GM18867 (cell line): ENCODE measurements at regions not wholly inside any gene's neighbourhood (a gene's known extent, or its start where the extent isn't known, plus 50 kb on each side); places are given as distances from the start of the nearest gene placed in this dataset.
"Not testable (repeated sequence)": the region's sequence is repeated elsewhere in the genome, so short reads cannot be mapped to it uniquely, and the experiment has no call there.

Source experiments
- ATAC-seq: cut with Tn5 transposase; IDR thresholded peaks from one replicate; pipeline ENCODE4 v1.9.1; 2021; ENCODE audit warnings: mild to moderate bottlenecking, moderate library complexity; ENCODE audit not compliant: unreplicated experiment

- ATAC-seq = no peak
These were observed 72.7 kb upstream of the NALF2 start for GRCh38 chrX:69431420-69431819.

GRCh38 chrX:69430785-69431184, 73.3 kb upstream of the NALF2 start:
- no peak for ATAC-seq

GRCh38 chrX:69429339-69430015, 74.6 kb upstream of the NALF2 start:
- ATAC-seq = no peak

GRCh38 chrX:69428216-69428615, 75.9 kb upstream of the NALF2 start:
- ATAC-seq = no peak

- no peak for ATAC-seq
These were observed 79.2 kb upstream of the NALF2 start for GRCh38 chrX:69424910-69425309.

GRCh38 chrX:69424161-69424560, 80.0 kb upstream of the NALF2 start:
- no peak for ATAC-seq

GRCh38 chrX:69422208-69422607, 81.9 kb upstream of the NALF2 start:
- not testable (repeated sequence) for ATAC-seq

- no peak for ATAC-seq
These were observed 88.4 kb upstream of the NALF2 start for GRCh38 chrX:69415698-69416097.

GRCh38 chrX:69412661-69413060, 91.5 kb upstream of the NALF2 start:
- no peak for ATAC-seq

GRCh38 chrX:69398881-69399280, 105.2 kb upstream of the NALF2 start:
- no peak for ATAC-seq

GRCh38 chrX:69396916-69397315, 107.2 kb upstream of the NALF2 start:
- ATAC-seq = no peak

- no peak for ATAC-seq
These were observed 108.8 kb upstream of the NALF2 start for GRCh38 chrX:69395306-69395705.

GRCh38 chrX:69389101-69389501, 115.0 kb upstream of the NALF2 start:
- ATAC-seq = no peak

GRCh38 chrX:69388526-69388925, 115.6 kb upstream of the NALF2 start:
- no peak for ATAC-seq

GRCh38 chrX:69387567-69388487, 116.3 kb upstream of the NALF2 start:
- peak; percentile 82 for ATAC-seq

- no peak for ATAC-seq
These were observed 117.4 kb upstream of the NALF2 start for GRCh38 chrX:69386681-69387080.

- no peak for ATAC-seq
These were observed 124.7 kb upstream of the NALF2 start for GRCh38 chrX:69379412-69379811.

GRCh38 chrX:69374569-69374968, 129.6 kb upstream of the NALF2 start:
- no peak for ATAC-seq

- no peak for ATAC-seq
These were observed 131.7 kb upstream of the NALF2 start for GRCh38 chrX:69372435-69372834.

- ATAC-seq = no peak
These were observed 133.0 kb upstream of the NALF2 start for GRCh38 chrX:69371159-69371558.

GRCh38 chrX:69369999-69370398, 134.1 kb upstream of the NALF2 start:
- ATAC-seq = no peak

- ATAC-seq = no peak
These were observed 137.9 kb upstream of the NALF2 start for GRCh38 chrX:69366183-69366582.
